Liver (tissue), 3 donors: ENCODE measurements at regions not wholly inside any gene's neighbourhood (a gene's known extent, or its start where the extent isn't known, plus 50 kb on each side); places are given as distances from the start of the nearest gene placed in this dataset.

Experiments
- FOXA1 ChIP-seq: IDR thresholded peaks from 2 replicates; pipeline ENCODE4 v1.6.1; 2016; ENCODE audit warnings: antibody characterized with exemption
- RAD21 ChIP-seq, 2 donors: IDR thresholded peaks; 2 replicates each; pipeline ENCODE4 v1.6.1; 2016; ENCODE audit warnings: antibody characterized with exemption in 2 of 2, mild to moderate bottlenecking in 2 of 2
- TF ChIP-seq, protein P1 (sequence below): fragments of 150-350 bp; IDR thresholded peaks from 2 replicates; pipeline ENCODE4 v1.5.1; 2017; ENCODE audit warnings: improper control_type of control experiment, low read depth, low read length; ENCODE audit not compliant: missing input control
- donor health status: healthy.
- donor health status: healthy.

DNA sequence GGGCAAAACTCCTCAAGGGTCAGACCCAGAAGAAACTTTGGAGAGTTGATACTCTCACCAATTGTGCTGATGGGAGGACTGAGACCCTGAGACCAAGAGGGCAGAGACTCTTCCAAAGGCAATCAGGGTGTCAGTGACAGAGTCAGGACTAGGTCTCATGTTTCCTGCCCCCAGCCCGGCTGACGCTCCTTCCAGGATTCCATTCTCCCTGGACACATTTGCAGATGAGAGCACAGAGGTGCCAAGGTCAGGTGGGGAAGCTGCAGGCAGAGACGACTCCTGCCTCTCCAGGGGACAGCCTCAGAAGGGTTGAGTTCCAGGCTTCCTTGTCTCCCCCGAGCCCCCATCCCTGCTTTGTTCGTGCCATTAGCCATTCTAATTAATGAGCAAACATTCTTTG is 174.1 kb downstream of the WSCD1 start:
- no peak for TF ChIP-seq RAD21 (IDR thresholded peaks at IDR 0.05)
- TF ChIP-seq FOXA1 = no peak
- TF ChIP-seq, protein P1, sequence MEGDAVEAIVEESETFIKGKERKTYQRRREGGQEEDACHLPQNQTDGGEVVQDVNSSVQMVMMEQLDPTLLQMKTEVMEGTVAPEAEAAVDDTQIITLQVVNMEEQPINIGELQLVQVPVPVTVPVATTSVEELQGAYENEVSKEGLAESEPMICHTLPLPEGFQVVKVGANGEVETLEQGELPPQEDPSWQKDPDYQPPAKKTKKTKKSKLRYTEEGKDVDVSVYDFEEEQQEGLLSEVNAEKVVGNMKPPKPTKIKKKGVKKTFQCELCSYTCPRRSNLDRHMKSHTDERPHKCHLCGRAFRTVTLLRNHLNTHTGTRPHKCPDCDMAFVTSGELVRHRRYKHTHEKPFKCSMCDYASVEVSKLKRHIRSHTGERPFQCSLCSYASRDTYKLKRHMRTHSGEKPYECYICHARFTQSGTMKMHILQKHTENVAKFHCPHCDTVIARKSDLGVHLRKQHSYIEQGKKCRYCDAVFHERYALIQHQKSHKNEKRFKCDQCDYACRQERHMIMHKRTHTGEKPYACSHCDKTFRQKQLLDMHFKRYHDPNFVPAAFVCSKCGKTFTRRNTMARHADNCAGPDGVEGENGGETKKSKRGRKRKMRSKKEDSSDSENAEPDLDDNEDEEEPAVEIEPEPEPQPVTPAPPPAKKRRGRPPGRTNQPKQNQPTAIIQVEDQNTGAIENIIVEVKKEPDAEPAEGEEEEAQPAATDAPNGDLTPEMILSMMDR = no peak
